Spleen (tissue), 7 donors: ENCODE measurements at regions not wholly inside any gene's neighbourhood (a gene's known extent, or its start where the extent isn't known, plus 50 kb on each side); places are given as distances from the start of the nearest gene placed in this dataset.

ENCODE experiments used
- POLR2A ChIP-seq, 3 donors: fragments of 450-650 bp; IDR thresholded peaks; one replicate each; pipeline ENCODE4 v1.5.1; 2017; ENCODE audit warnings: antibody characterized with exemption in 3 of 3, mild to moderate bottlenecking in 1 of 3
- POLR2AphosphoS5 ChIP-seq, 3 donors: sonication (generic); formaldehyde crosslinking; IDR thresholded peaks; one replicate each; pipeline ENCODE4 v1.5.1; 2017; ENCODE audit warnings: antibody characterized with exemption in 3 of 3
- TF ChIP-seq, protein P1 (sequence below), 11 experiments: fragments of 200-600 bp in 7 of 11; fragments of 450-650 bp in 4 of 11; sonication (generic) in 4 of 11; IDR thresholded peaks in 8 of 11; conservative IDR thresholded peaks in 3 of 11; 1 replicate in 7 of 11; 2 replicates in 4 of 11; pipeline versions ENCODE4 v1.4.0 to v1.8.0; 2016 to 2021; ENCODE audit warnings: antibody characterized with exemption in 11 of 11, inconsistent platforms in 4 of 11, mild to moderate bottlenecking in 1 of 11
- donor health status: DM: no; HTN: no; CAD: no; lungs with moderate emphysema.
- donor health status: DM: no; HTN: no; CAD: no.
- donor health status: DM: no; HTN: no; CAD: no.

DNA sequence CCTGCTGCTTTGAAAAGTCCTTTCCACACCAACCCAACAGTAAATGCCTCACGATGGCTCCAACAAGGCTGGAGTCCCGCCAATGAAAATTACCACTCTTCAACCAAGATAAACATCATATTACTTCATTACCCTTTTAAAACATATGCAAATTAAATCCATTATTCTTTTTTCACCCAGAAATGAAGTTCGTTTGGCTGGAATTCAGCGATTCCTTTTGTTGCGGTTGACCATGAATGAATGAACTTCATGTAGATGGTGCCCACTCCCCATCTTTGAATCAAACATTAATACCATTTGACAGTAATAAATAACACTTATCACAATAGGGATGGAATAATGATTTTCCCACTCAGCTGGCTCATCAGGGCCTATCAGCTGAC, 211.5 kb upstream of the TOX3 start:
- TF ChIP-seq POLR2A (IDR thresholded peaks at IDR 0.05) (no peak), POLR2AphosphoS5 (IDR thresholded peaks at IDR 0.05) (no peak)
- TF ChIP-seq, protein P1, sequence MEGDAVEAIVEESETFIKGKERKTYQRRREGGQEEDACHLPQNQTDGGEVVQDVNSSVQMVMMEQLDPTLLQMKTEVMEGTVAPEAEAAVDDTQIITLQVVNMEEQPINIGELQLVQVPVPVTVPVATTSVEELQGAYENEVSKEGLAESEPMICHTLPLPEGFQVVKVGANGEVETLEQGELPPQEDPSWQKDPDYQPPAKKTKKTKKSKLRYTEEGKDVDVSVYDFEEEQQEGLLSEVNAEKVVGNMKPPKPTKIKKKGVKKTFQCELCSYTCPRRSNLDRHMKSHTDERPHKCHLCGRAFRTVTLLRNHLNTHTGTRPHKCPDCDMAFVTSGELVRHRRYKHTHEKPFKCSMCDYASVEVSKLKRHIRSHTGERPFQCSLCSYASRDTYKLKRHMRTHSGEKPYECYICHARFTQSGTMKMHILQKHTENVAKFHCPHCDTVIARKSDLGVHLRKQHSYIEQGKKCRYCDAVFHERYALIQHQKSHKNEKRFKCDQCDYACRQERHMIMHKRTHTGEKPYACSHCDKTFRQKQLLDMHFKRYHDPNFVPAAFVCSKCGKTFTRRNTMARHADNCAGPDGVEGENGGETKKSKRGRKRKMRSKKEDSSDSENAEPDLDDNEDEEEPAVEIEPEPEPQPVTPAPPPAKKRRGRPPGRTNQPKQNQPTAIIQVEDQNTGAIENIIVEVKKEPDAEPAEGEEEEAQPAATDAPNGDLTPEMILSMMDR (IDR thresholded peaks at IDR 0.05 in 8 of 11, conservative IDR thresholded peaks at IDR 0.05 in 3 of 11): no peak
